MCF 10A (cell line): ENCODE measurements at regions not wholly inside any gene's neighbourhood (a gene's known extent, or its start where the extent isn't known, plus 50 kb on each side); places are given as distances from the start of the nearest gene placed in this dataset.

Source experiments
- BruUV-seq: library from RNA; stranded (reverse); fragments of 400-500 nt; replicated peaks from 2 replicates; lab custom pipeline; 2021; lab: Mats Ljungman, UMichigan
- CTCF ChIA-PET: fragments of 300-600 bp; sonication (Branson Sonifier 250); formaldehyde crosslinking; extraction: SDS; loops from one replicate; lab custom pipeline; 2021; ENCODE audit warnings: antibody characterized with exemption, inconsistent platforms; lab: Yijun Ruan, JAX
- POLR2A ChIA-PET: fragments of 300-600, 350-650 bp; sonication (Branson Sonifier 250); formaldehyde crosslinking; extraction: SDS; loops from one replicate; lab custom pipeline; 2020; ENCODE audit warnings: antibody characterized with exemption, inconsistent platforms; lab: Yijun Ruan, JAX
- DNase-seq: peaks from one replicate; pipeline ENCODE4 v3.0.0-alpha.2; 2018; ENCODE audit not compliant: unreplicated experiment
- H3K27ac Mint-ChIP-seq: one replicate; pipeline ENCODE4 v1.8.0; 2022; ENCODE audit warnings: mild to moderate bottlenecking, low read depth, mixed read lengths; ENCODE audit not compliant: unreplicated experiment
- H3K27me3 Mint-ChIP-seq: one replicate; pipeline ENCODE4 v1.8.0; 2022; ENCODE audit warnings: mixed read lengths; ENCODE audit not compliant: insufficient read depth, unreplicated experiment
- H3K36me3 Mint-ChIP-seq: one replicate; pipeline ENCODE4 v1.8.0; 2022; ENCODE audit warnings: mild to moderate bottlenecking, moderate library complexity, mixed read lengths; ENCODE audit not compliant: insufficient read depth, unreplicated experiment
- H3K4me1 Mint-ChIP-seq: one replicate; pipeline ENCODE4 v1.8.0; 2022; ENCODE audit warnings: mixed read lengths; ENCODE audit not compliant: insufficient read depth, unreplicated experiment
- H3K4me3 Mint-ChIP-seq: one replicate; pipeline ENCODE4 v1.8.0; 2022; ENCODE audit warnings: mild to moderate bottlenecking, moderate library complexity, mixed read lengths; ENCODE audit not compliant: unreplicated experiment
- H3K9me3 Mint-ChIP-seq: one replicate; pipeline ENCODE4 v1.8.0; 2022; ENCODE audit warnings: mixed read lengths; ENCODE audit not compliant: unreplicated experiment
- CTCF ChIP-seq: fragments of 200-600 bp; IDR thresholded peaks from one replicate; pipeline ENCODE4 v1.8.0; 2022; ENCODE audit warnings: antibody characterized with exemption, mild to moderate bottlenecking; ENCODE audit not compliant: unreplicated experiment
- intact Hi-C: fragments of 100-400 bp; cut with micrococcal nuclease; formaldehyde crosslinking; loops from 2 replicates; pipeline ENCODE4 v1.14.1; 2022

GRCh38 chr2:8236391-8236790, 445.5 kb upstream of the ID2 start:
- Mint-ChIP-seq H3K4me3 (no peak overlapping the region), H3K27me3 (no peaks in the 10 kb centered on the region), H3K36me3 (no peaks in the 10 kb centered on the region), H3K9me3 (peaks cover 9% of the 10 kb centered on the region), H3K27ac (no peak overlapping the region), H3K4me1 (no peaks in the 10 kb centered on the region)
- intact Hi-C loops = no loop called here
- TF ChIP-seq CTCF = no peak
- ChIA-PET POLR2A (no interaction called here), CTCF (interaction anchor here (0.5 kb wide), 1 partner anchor 81 kb away, joined by 3 read pairs; no protein-coding TSS in a partner anchor)
- BruUV-seq = no TSS peak
- no peak for DNase-seq

- BruUV-seq = no TSS peak
- intact Hi-C loops = no loop called here
- DNase-seq = no peak
- Mint-ChIP-seq H3K27ac (no peak overlapping the region), H3K9me3 (peaks cover 9% of the 10 kb centered on the region), H3K36me3 (no peaks in the 10 kb centered on the region), H3K4me3 (no peak overlapping the region), H3K27me3 (no peaks in the 10 kb centered on the region), H3K4me1 (no peaks in the 10 kb centered on the region)
- POLR2A ChIA-PET = no interaction called here
- no peak for TF ChIP-seq CTCF
- CTCF ChIA-PET = interaction anchor here (1.2 kb wide), 1 partner anchor 567 kb away, joined by 3 read pairs; no protein-coding TSS in a partner anchor
These were observed 443.2 kb upstream of the ID2 start for GRCh38 chr2:8238521-8239230.

GRCh38 chr2:8239531-8240088, 442.2 kb upstream of the ID2 start:
- no peak for DNase-seq
- H3K27ac Mint-ChIP-seq = no peak overlapping the region
- H3K36me3 Mint-ChIP-seq = no peaks in the 10 kb centered on the region
- intact Hi-C loops = no loop called here
- ChIA-PET CTCF (interaction anchor here (0.6 to 1.2 kb wide), 3 partner anchors 14 to 568 kb away, joined by 3 to 4 read pairs (median 3); no protein-coding TSS in a partner anchor), POLR2A (no interaction called here)
- peaks cover 12% of the 10 kb centered on the region for H3K9me3 Mint-ChIP-seq
- no TSS peak for BruUV-seq
- no peaks in the 10 kb centered on the region for H3K4me1 Mint-ChIP-seq
- H3K27me3 Mint-ChIP-seq = no peaks in the 10 kb centered on the region
- no peak overlapping the region for H3K4me3 Mint-ChIP-seq
- TF ChIP-seq CTCF = no peak

- Mint-ChIP-seq H3K27ac (no peak overlapping the region), H3K4me1 (no peaks in the 10 kb centered on the region), H3K4me3 (no peak overlapping the region), H3K36me3 (no peaks in the 10 kb centered on the region), H3K9me3 (peaks cover 8% of the 10 kb centered on the region), H3K27me3 (no peaks in the 10 kb centered on the region)
- POLR2A ChIA-PET = no interaction called here
- intact Hi-C loops = no loop called here
- CTCF ChIA-PET = no interaction called here
- TF ChIP-seq CTCF = no peak
- BruUV-seq = no TSS peak
- DNase-seq = no peak
These were observed 440.5 kb upstream of the ID2 start for GRCh38 chr2:8241317-8241716.
